ENCODE measurements at regions not wholly inside any gene's neighbourhood (a gene's known extent, or its start where the extent isn't known, plus 50 kb on each side); places are given as distances from the start of the nearest gene placed in this dataset.

GRCh38 chr4:163966612-163967011 is 472.1 kb downstream of the TMA16 start:
- Histone ChIP-seq H3K4me1 (no peaks in the 10 kb centered on the region), H3K36me3 (no peaks in the 10 kb centered on the region), H4K20me1 (no peaks in the 10 kb centered on the region), H3K9ac (no peak overlapping the region), H3K4me2 (no peak overlapping the region), H3K27ac (no peak overlapping the region), H3K27me3 (no peaks in the 10 kb centered on the region), H3K4me3 (no peak overlapping the region), H3K9me3 (no peaks in the 10 kb centered on the region)
- no peak for TF ChIP-seq Cebpa-rat (IDR thresholded peaks at IDR 0.05)

- H3K4me1 ChIP-seq: no peaks in the 10 kb centered on the region
- no peak overlapping the region for H3K27ac ChIP-seq
- H3K9ac ChIP-seq: no peak overlapping the region
- no peaks in the 10 kb centered on the region for H4K20me1 ChIP-seq
- H3K27me3 ChIP-seq: no peaks in the 10 kb centered on the region
- no peak for TF ChIP-seq Cebpa-rat (IDR thresholded peaks at IDR 0.05)
- H3K4me3 ChIP-seq: no peak overlapping the region
- H3K9me3 ChIP-seq: no peaks in the 10 kb centered on the region
- no peaks in the 10 kb centered on the region for H3K36me3 ChIP-seq
- H3K4me2 ChIP-seq: no peak overlapping the region
Observed at GRCh38 chr4:163967263-163967662, 472.8 kb downstream of the TMA16 start.

- no peak for TF ChIP-seq Cebpa-rat (IDR thresholded peaks at IDR 0.05)
- Histone ChIP-seq H4K20me1 (no peaks in the 10 kb centered on the region), H3K36me3 (no peaks in the 10 kb centered on the region), H3K4me3 (no peak overlapping the region), H3K4me1 (no peaks in the 10 kb centered on the region), H3K4me2 (no peak overlapping the region), H3K27ac (no peak overlapping the region), H3K27me3 (no peaks in the 10 kb centered on the region), H3K9ac (no peak overlapping the region), H3K9me3 (no peaks in the 10 kb centered on the region)
Observed at GRCh38 chr4:163967710-163968109, 473.2 kb downstream of the TMA16 start.

- Histone ChIP-seq H3K9me3 (no peaks in the 10 kb centered on the region), H3K27me3 (no peaks in the 10 kb centered on the region), H3K4me1 (no peaks in the 10 kb centered on the region), H3K36me3 (no peaks in the 10 kb centered on the region), H3K4me3 (no peak overlapping the region), H4K20me1 (no peaks in the 10 kb centered on the region), H3K27ac (no peak overlapping the region), H3K4me2 (no peak overlapping the region), H3K9ac (no peak overlapping the region)
- no peak for TF ChIP-seq Cebpa-rat (IDR thresholded peaks at IDR 0.05)
Observed at GRCh38 chr4:163969291-163969690, 474.8 kb downstream of the TMA16 start.

- no peak for TF ChIP-seq Cebpa-rat (IDR thresholded peaks at IDR 0.05)
- no peak overlapping the region for H3K4me2 ChIP-seq
- no peaks in the 10 kb centered on the region for H3K9me3 ChIP-seq
- H3K36me3 ChIP-seq: no peaks in the 10 kb centered on the region
- H3K4me3 ChIP-seq: no peak overlapping the region
- no peak overlapping the region for H3K27ac ChIP-seq
- no peaks in the 10 kb centered on the region for H3K27me3 ChIP-seq
- H4K20me1 ChIP-seq: no peaks in the 10 kb centered on the region
- no peaks in the 10 kb centered on the region for H3K4me1 ChIP-seq
- H3K9ac ChIP-seq: no peak overlapping the region
Observed at GRCh38 chr4:163976588-163976987, 482.1 kb downstream of the TMA16 start.

- H3K27ac ChIP-seq: no peak overlapping the region
- no peak for TF ChIP-seq Cebpa-rat (IDR thresholded peaks at IDR 0.05)
- no peak overlapping the region for H3K4me3 ChIP-seq
- no peak overlapping the region for H3K4me2 ChIP-seq
- H3K4me1 ChIP-seq: no peaks in the 10 kb centered on the region
- H3K36me3 ChIP-seq: no peaks in the 10 kb centered on the region
- H4K20me1 ChIP-seq: no peaks in the 10 kb centered on the region
- no peak overlapping the region for H3K9ac ChIP-seq
- H3K27me3 ChIP-seq: no peaks in the 10 kb centered on the region
- H3K9me3 ChIP-seq: no peaks in the 10 kb centered on the region
Observed at GRCh38 chr4:163988391-163988790, 493.9 kb downstream of the TMA16 start.

- H3K27ac ChIP-seq: no peak overlapping the region
Observed at GRCh38 chr4:163988865-163989264, 494.4 kb downstream of the TMA16 start.

GRCh38 chr4:163991298-163991865 is 496.9 kb downstream of the TMA16 start:
- no peaks in the 10 kb centered on the region for H3K36me3 ChIP-seq
- no peak for TF ChIP-seq Cebpa-rat (IDR thresholded peaks at IDR 0.05)
- H3K4me3 ChIP-seq: no peak overlapping the region
- H3K4me2 ChIP-seq: no peak overlapping the region
- no peak overlapping the region for H3K9ac ChIP-seq
- H3K27me3 ChIP-seq: no peaks in the 10 kb centered on the region
- no peaks in the 10 kb centered on the region for H3K9me3 ChIP-seq
- no peak overlapping the region for H3K27ac ChIP-seq
- no peaks in the 10 kb centered on the region for H4K20me1 ChIP-seq
- H3K4me1 ChIP-seq: no peaks in the 10 kb centered on the region

More at GRCh38 chr4:163988865-163989264, 494.4 kb downstream of the TMA16 start:
- TF ChIP-seq Cebpa-rat (IDR thresholded peaks at IDR 0.05): no peak
- H4K20me1 ChIP-seq: no peaks in the 10 kb centered on the region
- H3K4me1 ChIP-seq: no peaks in the 10 kb centered on the region
- no peak overlapping the region for H3K4me3 ChIP-seq
- no peaks in the 10 kb centered on the region for H3K27me3 ChIP-seq
- H3K4me2 ChIP-seq: no peak overlapping the region
- no peaks in the 10 kb centered on the region for H3K36me3 ChIP-seq
- H3K9me3 ChIP-seq: no peaks in the 10 kb centered on the region
- H3K9ac ChIP-seq: no peak overlapping the region

- Histone ChIP-seq H3K9ac (no peak overlapping the region), H3K4me1 (no peaks in the 10 kb centered on the region), H3K27me3 (no peaks in the 10 kb centered on the region), H4K20me1 (no peaks in the 10 kb centered on the region), H3K4me3 (no peak overlapping the region), H3K4me2 (no peak overlapping the region), H3K27ac (no peak overlapping the region), H3K36me3 (no peaks in the 10 kb centered on the region), H3K9me3 (no peaks in the 10 kb centered on the region)
- no peak for TF ChIP-seq Cebpa-rat (IDR thresholded peaks at IDR 0.05)
Observed at GRCh38 chr4:164009435-164009834, 514.9 kb downstream of the TMA16 start.

GRCh38 chr4:164011791-164012190 is 517.3 kb downstream of the TMA16 start:
- Histone ChIP-seq H3K27me3 (no peaks in the 10 kb centered on the region), H4K20me1 (no peaks in the 10 kb centered on the region), H3K27ac (no peak overlapping the region), H3K9ac (no peak overlapping the region), H3K4me1 (no peaks in the 10 kb centered on the region), H3K4me3 (no peak overlapping the region), H3K4me2 (no peak overlapping the region), H3K9me3 (no peaks in the 10 kb centered on the region), H3K36me3 (no peaks in the 10 kb centered on the region)
- TF ChIP-seq Cebpa-rat (IDR thresholded peaks at IDR 0.05): no peak

All from BLaER1 (cell line).